Chondrocyte (in vitro differentiated cells): ENCODE measurements at regions not wholly inside any gene's neighbourhood (a gene's known extent, or its start where the extent isn't known, plus 50 kb on each side); places are given as distances from the start of the nearest gene placed in this dataset.

ENCODE experiments used
- DNase-seq: peaks from one replicate; pipeline ENCODE4 v3.0.0; 2021; ENCODE audit warnings: mixed read lengths, low spot score
- H3K27ac Mint-ChIP-seq: one replicate; pipeline ENCODE4 v1.8.0; 2021; ENCODE audit warnings: mild to moderate bottlenecking, moderate library complexity, mixed read lengths; ENCODE audit not compliant: unreplicated experiment
- H3K27me3 Mint-ChIP-seq: 2 replicates; pipeline ENCODE4 v1.8.0; 2021; ENCODE audit warnings: low read depth, mixed read lengths
- H3K36me3 Mint-ChIP-seq: 2 replicates; pipeline ENCODE4 v1.8.0; 2021; ENCODE audit warnings: low read depth, mixed read lengths
- H3K4me1 Mint-ChIP-seq: 2 replicates; pipeline ENCODE4 v1.8.0; 2021; ENCODE audit warnings: low read depth, mild to moderate bottlenecking, mixed read lengths
- H3K4me3 Mint-ChIP-seq: one replicate; pipeline ENCODE4 v1.8.0; 2021; ENCODE audit warnings: mild to moderate bottlenecking, moderate library complexity, mixed read lengths; ENCODE audit not compliant: unreplicated experiment
- H3K9me3 Mint-ChIP-seq: 2 replicates; pipeline ENCODE4 v1.8.0; 2021; ENCODE audit warnings: low read depth, mixed read lengths
- CTCF ChIP-seq: fragments of 200-600 bp; sonication (generic); IDR thresholded peaks from 2 replicates; pipeline ENCODE4 v1.5.0; 2021; ENCODE audit warnings: antibody characterized with exemption, mild to moderate bottlenecking, moderate library complexity

- H3K27ac Mint-ChIP-seq: no peak overlapping the region
- no peak for DNase-seq
- no peak overlapping the region for H3K4me3 Mint-ChIP-seq
- H3K9me3 Mint-ChIP-seq: peaks cover 8% of the 10 kb centered on the region
- peaks cover 4% of the 10 kb centered on the region for H3K27me3 Mint-ChIP-seq
- H3K4me1 Mint-ChIP-seq: peaks cover 4% of the 10 kb centered on the region
- peaks cover 1% of the 10 kb centered on the region for H3K36me3 Mint-ChIP-seq
- TF ChIP-seq CTCF: no peak
Observed at GRCh38 chr7:68442931-68443631, 1155.2 kb upstream of the AUTS2 start.

- H3K36me3 Mint-ChIP-seq: peaks cover 1% of the 10 kb centered on the region
Observed at GRCh38 chr7:68444042-68444441, 1154.2 kb upstream of the AUTS2 start.

GRCh38 chr7:68444956-68445355 lies 1153.3 kb upstream of the AUTS2 start:
- H3K27me3 Mint-ChIP-seq: peaks cover 4% of the 10 kb centered on the region
- no peak overlapping the region for H3K27ac Mint-ChIP-seq
- peaks cover 3% of the 10 kb centered on the region for H3K9me3 Mint-ChIP-seq
- H3K4me1 Mint-ChIP-seq: peaks cover 4% of the 10 kb centered on the region
- H3K4me3 Mint-ChIP-seq: no peak overlapping the region
- no peak for TF ChIP-seq CTCF
- H3K36me3 Mint-ChIP-seq: peaks cover 1% of the 10 kb centered on the region
- DNase-seq: no peak

More at GRCh38 chr7:68444042-68444441, 1154.2 kb upstream of the AUTS2 start:
- Mint-ChIP-seq H3K9me3 (peaks cover 3% of the 10 kb centered on the region), H3K27ac (no peak overlapping the region), H3K4me3 (no peak overlapping the region), H3K27me3 (peaks cover 4% of the 10 kb centered on the region), H3K4me1 (peaks cover 4% of the 10 kb centered on the region)
- no peak for DNase-seq
- no peak for TF ChIP-seq CTCF

DNA sequence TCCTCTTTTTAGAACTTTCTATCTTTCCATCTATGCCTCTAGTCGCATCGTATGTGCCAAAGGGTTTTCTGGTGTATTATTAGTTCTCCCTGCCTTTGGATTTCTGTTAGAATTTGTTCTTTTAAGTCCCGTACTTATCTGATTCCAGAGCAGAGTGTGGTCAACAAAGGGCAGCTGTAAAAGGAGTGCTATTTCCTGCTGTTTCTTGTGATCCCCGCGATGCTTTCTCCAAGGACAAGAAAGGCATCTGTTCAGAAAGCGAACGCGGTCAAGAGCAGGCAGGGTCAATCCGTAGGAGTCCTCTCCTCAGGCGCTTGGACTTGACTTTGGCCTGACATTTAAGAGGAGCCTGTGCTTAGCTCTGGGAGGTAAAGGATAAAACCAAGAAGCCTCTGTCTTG lies 1152.1 kb upstream of the AUTS2 start:
- Mint-ChIP-seq H3K4me3 (no peak overlapping the region), H3K27ac (no peak overlapping the region), H3K27me3 (peaks cover 4% of the 10 kb centered on the region), H3K4me1 (peaks cover 4% of the 10 kb centered on the region), H3K36me3 (peaks cover 1% of the 10 kb centered on the region), H3K9me3 (peaks cover 3% of the 10 kb centered on the region)
- no peak for DNase-seq
- no peak for TF ChIP-seq CTCF

DNA sequence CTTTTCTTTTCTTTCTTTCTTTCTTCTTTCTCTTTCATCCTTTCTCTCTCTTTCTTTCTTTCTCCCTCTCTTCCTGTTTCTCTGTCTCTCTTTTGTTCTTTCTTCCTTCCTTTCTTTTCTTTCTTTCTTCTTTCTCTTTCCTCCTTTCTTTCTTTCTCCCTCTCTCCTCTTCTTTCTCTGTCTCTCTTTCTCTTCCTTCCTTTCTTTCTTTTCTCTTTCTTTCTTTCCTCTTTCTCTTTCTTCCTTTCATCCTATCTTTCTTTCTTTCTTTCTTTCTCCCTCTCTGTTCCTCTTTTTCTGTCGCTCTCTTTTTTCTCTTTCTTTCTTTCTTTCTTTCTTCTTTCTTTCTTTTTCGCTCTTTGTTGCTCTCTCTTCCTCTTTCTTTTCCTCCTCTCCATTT lies 1149.2 kb upstream of the AUTS2 start:
- Mint-ChIP-seq H3K9me3 (peaks cover 3% of the 10 kb centered on the region), H3K27me3 (peaks cover 4% of the 10 kb centered on the region), H3K4me1 (peaks cover 4% of the 10 kb centered on the region), H3K4me3 (no peak overlapping the region), H3K36me3 (peaks cover 1% of the 10 kb centered on the region), H3K27ac (no peak overlapping the region)
- TF ChIP-seq CTCF: no peak
- DNase-seq: no peak
